Neural progenitor cell (in vitro differentiated cells): ENCODE measurements at regions not wholly inside any gene's neighbourhood (a gene's known extent, or its start where the extent isn't known, plus 50 kb on each side); places are given as distances from the start of the nearest gene placed in this dataset.
"Not testable (repeated sequence)": the region's sequence is repeated elsewhere in the genome, so short reads cannot be mapped to it uniquely, and the experiment has no call there.

Experiments used
- DNase-seq: peaks from one replicate; pipeline ENCODE4 v3.0.0-alpha.2; 2016; ENCODE audit warnings: low spot score
- H2AFZ ChIP-seq: fragments of 200-600 bp; sonication (generic); replicated peaks from 2 replicates; pipeline ENCODE4 v1.6.1; 2016; ENCODE audit warnings: antibody characterized with exemption
- H3F3A ChIP-seq: fragments of 200-600 bp; sonication (generic); 2 replicates; pipeline ENCODE4 v1.6.1; 2016; ENCODE audit warnings: antibody characterized with exemption, low read depth
- H3K27ac ChIP-seq: fragments of 200-600 bp; sonication (generic); 2 replicates; pipeline ENCODE4 v1.5.1; 2016; ENCODE audit warnings: mild to moderate bottlenecking
- H3K27me3 ChIP-seq: fragments of 200-600 bp; sonication (generic); 2 replicates; pipeline ENCODE4 v1.6.1; 2016; ENCODE audit warnings: mild to moderate bottlenecking, moderate library complexity
- H3K36me3 ChIP-seq: fragments of 200-600 bp; sonication (generic); 2 replicates; pipeline ENCODE4 v1.5.1; 2016
- H3K4me1 ChIP-seq: fragments of 200-600 bp; sonication (generic); 2 replicates; pipeline ENCODE4 v1.6.1; 2016; ENCODE audit warnings: mixed run types
- H3K4me2 ChIP-seq: fragments of 200-600 bp; sonication (generic); 2 replicates; pipeline ENCODE4 v1.6.1; 2016
- H3K4me3 ChIP-seq: fragments of 200-600 bp; sonication (generic); 2 replicates; pipeline ENCODE4 v1.5.1; 2016
- H3K79me2 ChIP-seq: fragments of 200-600 bp; sonication (generic); 2 replicates; pipeline ENCODE4 v1.6.1; 2016; ENCODE audit warnings: low read depth
- H3K9ac ChIP-seq: fragments of 200-600 bp; sonication (generic); 2 replicates; pipeline ENCODE4 v1.6.1; 2016
- H3K9me3 ChIP-seq: fragments of 200-600 bp; sonication (generic); 2 replicates; pipeline ENCODE4 v1.5.1; 2016; ENCODE audit warnings: low read depth
- H4K20me1 ChIP-seq: fragments of 200-600 bp; sonication (generic); 2 replicates; pipeline ENCODE4 v1.6.1; 2016; ENCODE audit warnings: low read depth
- H3K27ac Mint-ChIP-seq: 3 replicates; pipeline ENCODE4 v1.8.0; 2021; ENCODE audit warnings: mixed read lengths
- H3K27me3 Mint-ChIP-seq: 2 replicates; pipeline ENCODE4 v1.8.0; 2022; ENCODE audit warnings: low read depth, mild to moderate bottlenecking, inconsistent platforms, moderate library complexity, mixed read lengths; ENCODE audit not compliant: insufficient read depth
- H3K36me3 Mint-ChIP-seq: 3 replicates; pipeline ENCODE4 v1.8.0; 2021; ENCODE audit warnings: mixed read lengths
- H3K4me1 Mint-ChIP-seq: 3 replicates; pipeline ENCODE4 v1.8.0; 2021; ENCODE audit warnings: mixed read lengths
- H3K4me3 Mint-ChIP-seq: 3 replicates; pipeline ENCODE4 v1.8.0; 2021; ENCODE audit warnings: mild to moderate bottlenecking, moderate library complexity, mixed read lengths
- H3K9me3 Mint-ChIP-seq: 3 replicates; pipeline ENCODE4 v1.8.0; 2020; ENCODE audit warnings: mixed read lengths
- EZH2 ChIP-seq: fragments of 200-600 bp; sonication (generic); IDR thresholded peaks from 2 replicates; pipeline ENCODE4 v1.6.1; 2017; ENCODE audit warnings: antibody characterized with exemption, mild to moderate bottlenecking, moderate library complexity
- EZH2phosphoT487 ChIP-seq: fragments of 200-600 bp; sonication (generic); IDR thresholded peaks from 2 replicates; pipeline ENCODE4 v1.6.1; 2017; ENCODE audit warnings: antibody characterized with exemption
- TF ChIP-seq, protein P1 (sequence below): fragments of 200-600 bp; sonication (generic); IDR thresholded peaks from 2 replicates; pipeline ENCODE4 v1.5.1; 2017; ENCODE audit warnings: antibody characterized with exemption, mild to moderate bottlenecking

DNA sequence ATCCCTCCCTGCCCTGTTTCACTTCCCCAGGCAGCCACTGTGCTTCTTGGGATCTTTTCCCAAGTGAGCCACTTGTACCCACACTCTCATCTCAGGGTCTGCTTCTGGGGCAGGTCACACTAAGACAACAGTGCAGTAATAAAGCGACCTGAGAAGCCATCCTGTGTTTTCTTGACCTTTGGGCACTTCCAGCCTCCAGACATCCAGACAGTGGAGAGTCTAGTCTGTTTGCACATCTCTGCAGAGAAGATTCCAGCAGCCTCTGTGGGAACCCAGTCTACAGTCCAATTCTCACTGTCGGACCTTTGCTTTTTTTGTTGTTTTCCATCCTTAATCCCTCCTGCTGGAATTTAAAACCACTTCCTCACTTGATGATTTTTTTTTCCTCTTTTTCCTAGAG is 50.3 kb upstream of the ATP6AP2 start:
- peaks cover 7% of the 10 kb centered on the region for H3K9me3 Mint-ChIP-seq
- H3K27me3 Mint-ChIP-seq, result no peaks in the 10 kb centered on the region
- DNase-seq, result no peak
- no peaks in the 10 kb centered on the region for H4K20me1 ChIP-seq
- H3K36me3 Mint-ChIP-seq, result no peaks in the 10 kb centered on the region
- H3K4me2 ChIP-seq, result no peak overlapping the region
- no peak overlapping the region for H3K9ac ChIP-seq
- H2AFZ ChIP-seq, result no peak overlapping the region
- no peaks in the 10 kb centered on the region for H3K79me2 ChIP-seq
- no peaks in the 10 kb centered on the region for H3K36me3 ChIP-seq
- H3K4me1 Mint-ChIP-seq, result peaks cover 13% of the 10 kb centered on the region
- H3K4me1 ChIP-seq, result peaks cover 11% of the 10 kb centered on the region
- H3K27me3 ChIP-seq, result no peaks in the 10 kb centered on the region
- H3K27ac Mint-ChIP-seq, result no peak overlapping the region
- H3K4me3 Mint-ChIP-seq, result no peak overlapping the region
- no peaks in the 10 kb centered on the region for H3F3A ChIP-seq
- no peak overlapping the region for H3K4me3 ChIP-seq
- no peak for TF ChIP-seq EZH2phosphoT487
- TF ChIP-seq, protein P1, sequence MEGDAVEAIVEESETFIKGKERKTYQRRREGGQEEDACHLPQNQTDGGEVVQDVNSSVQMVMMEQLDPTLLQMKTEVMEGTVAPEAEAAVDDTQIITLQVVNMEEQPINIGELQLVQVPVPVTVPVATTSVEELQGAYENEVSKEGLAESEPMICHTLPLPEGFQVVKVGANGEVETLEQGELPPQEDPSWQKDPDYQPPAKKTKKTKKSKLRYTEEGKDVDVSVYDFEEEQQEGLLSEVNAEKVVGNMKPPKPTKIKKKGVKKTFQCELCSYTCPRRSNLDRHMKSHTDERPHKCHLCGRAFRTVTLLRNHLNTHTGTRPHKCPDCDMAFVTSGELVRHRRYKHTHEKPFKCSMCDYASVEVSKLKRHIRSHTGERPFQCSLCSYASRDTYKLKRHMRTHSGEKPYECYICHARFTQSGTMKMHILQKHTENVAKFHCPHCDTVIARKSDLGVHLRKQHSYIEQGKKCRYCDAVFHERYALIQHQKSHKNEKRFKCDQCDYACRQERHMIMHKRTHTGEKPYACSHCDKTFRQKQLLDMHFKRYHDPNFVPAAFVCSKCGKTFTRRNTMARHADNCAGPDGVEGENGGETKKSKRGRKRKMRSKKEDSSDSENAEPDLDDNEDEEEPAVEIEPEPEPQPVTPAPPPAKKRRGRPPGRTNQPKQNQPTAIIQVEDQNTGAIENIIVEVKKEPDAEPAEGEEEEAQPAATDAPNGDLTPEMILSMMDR, result no peak
- TF ChIP-seq EZH2, result no peak
- no peak overlapping the region for H3K27ac ChIP-seq
- no peaks in the 10 kb centered on the region for H3K9me3 ChIP-seq

DNA sequence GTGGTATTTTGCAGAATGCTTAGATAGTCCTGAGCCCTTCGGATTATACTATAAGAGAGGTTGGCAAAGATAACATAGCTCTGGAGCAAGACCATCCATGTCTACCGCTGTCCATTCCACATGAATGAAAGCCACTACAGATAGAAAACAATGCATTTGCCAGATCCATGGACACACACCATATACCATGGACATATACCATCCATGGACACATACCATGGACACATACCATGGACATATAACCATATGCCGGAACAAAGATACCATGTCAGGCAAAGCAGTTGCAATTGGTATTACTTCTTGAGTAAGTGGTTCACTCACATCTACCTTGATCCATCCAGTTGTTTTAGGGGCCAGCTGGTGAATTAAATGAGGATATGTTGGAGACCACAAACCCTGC is 53.2 kb upstream of the ATP6AP2 start:
- H3K36me3 Mint-ChIP-seq, result no peaks in the 10 kb centered on the region
- peaks cover 9% of the 10 kb centered on the region for H3K9me3 Mint-ChIP-seq
- Histone ChIP-seq H3K36me3 (no peaks in the 10 kb centered on the region), H3K27me3 (no peaks in the 10 kb centered on the region), H3K79me2 (no peaks in the 10 kb centered on the region), H3K9me3 (peaks cover 5% of the 10 kb centered on the region), H3K9ac (no peak overlapping the region), H3K4me2 (no peak overlapping the region), H3K4me1 (peaks cover 11% of the 10 kb centered on the region), H4K20me1 (no peaks in the 10 kb centered on the region), H3F3A (no peaks in the 10 kb centered on the region), H2AFZ (no peak overlapping the region), H3K27ac (no peak overlapping the region), H3K4me3 (no peak overlapping the region)
- no peak for TF ChIP-seq EZH2
- TF ChIP-seq, protein P1, result no peak
- H3K4me3 Mint-ChIP-seq, result no peak overlapping the region
- H3K27me3 Mint-ChIP-seq, result no peaks in the 10 kb centered on the region
- no peak for DNase-seq
- H3K27ac Mint-ChIP-seq, result no peak overlapping the region
- H3K4me1 Mint-ChIP-seq, result peaks cover 13% of the 10 kb centered on the region

- H3K4me1 ChIP-seq, result peaks cover 7% of the 10 kb centered on the region
- no peak overlapping the region for H3K9ac ChIP-seq
- peaks cover 6% of the 10 kb centered on the region for H3K9me3 ChIP-seq
- H3K27me3 ChIP-seq, result no peaks in the 10 kb centered on the region
- no peak overlapping the region for H3K4me3 ChIP-seq
- H3K4me2 ChIP-seq, result no peak overlapping the region
- no peak overlapping the region for H2AFZ ChIP-seq
- H3K27ac ChIP-seq, result no peak overlapping the region
- DNase-seq, result no peak
- H3K36me3 Mint-ChIP-seq, result no peaks in the 10 kb centered on the region
- H4K20me1 ChIP-seq, result no peaks in the 10 kb centered on the region
- H3K36me3 ChIP-seq, result no peaks in the 10 kb centered on the region
- no peak overlapping the region for H3K27ac Mint-ChIP-seq
- H3K79me2 ChIP-seq, result no peaks in the 10 kb centered on the region
- no peaks in the 10 kb centered on the region for H3K27me3 Mint-ChIP-seq
- TF ChIP-seq EZH2 (no peak), EZH2phosphoT487 (no peak)
- TF ChIP-seq, protein P1, result no peak
- no peak overlapping the region for H3K4me3 Mint-ChIP-seq
- H3F3A ChIP-seq, result no peaks in the 10 kb centered on the region
- H3K4me1 Mint-ChIP-seq, result peaks cover 11% of the 10 kb centered on the region
- peaks cover 9% of the 10 kb centered on the region for H3K9me3 Mint-ChIP-seq
Observed at GRCh38 chrX:40526412-40526811, 54.4 kb upstream of the ATP6AP2 start.

DNA sequence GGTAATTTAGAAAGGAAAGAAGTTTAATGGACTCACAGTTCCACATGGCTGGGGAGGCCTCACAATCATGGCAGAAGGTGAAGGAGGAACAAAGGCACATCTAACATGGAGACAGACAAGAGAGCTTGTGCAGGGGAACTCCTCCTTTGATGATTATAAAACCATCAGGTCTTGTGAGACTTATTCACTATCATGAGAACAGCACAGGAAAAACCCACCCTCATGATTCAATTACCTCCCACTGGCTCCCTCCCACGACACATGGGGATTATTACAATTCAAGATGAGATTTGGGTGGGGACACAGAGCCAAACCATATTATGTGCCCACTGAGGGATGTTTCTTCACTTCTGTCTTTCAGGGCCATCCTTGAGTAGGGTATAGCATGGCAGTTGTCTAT is 54.9 kb upstream of the ATP6AP2 start:
- not testable (repeated sequence) for H3K9ac ChIP-seq, H3K4me1 Mint-ChIP-seq, H3K4me2 ChIP-seq, H3K4me3 ChIP-seq, H3K27me3 ChIP-seq, H3K79me2 ChIP-seq, DNase-seq, H3F3A ChIP-seq, H2AFZ ChIP-seq, H3K36me3 Mint-ChIP-seq, H3K4me1 ChIP-seq, H4K20me1 ChIP-seq, H3K27ac Mint-ChIP-seq, H3K9me3 ChIP-seq, H3K27me3 Mint-ChIP-seq, H3K36me3 ChIP-seq, H3K27ac ChIP-seq, H3K4me3 Mint-ChIP-seq
- peaks cover 12% of the 10 kb centered on the region for H3K9me3 Mint-ChIP-seq
